ENCODE measurements at regions not wholly inside any gene's neighbourhood (a gene's known extent, or its start where the extent isn't known, plus 50 kb on each side); places are given as distances from the start of the nearest gene placed in this dataset.

DNA sequence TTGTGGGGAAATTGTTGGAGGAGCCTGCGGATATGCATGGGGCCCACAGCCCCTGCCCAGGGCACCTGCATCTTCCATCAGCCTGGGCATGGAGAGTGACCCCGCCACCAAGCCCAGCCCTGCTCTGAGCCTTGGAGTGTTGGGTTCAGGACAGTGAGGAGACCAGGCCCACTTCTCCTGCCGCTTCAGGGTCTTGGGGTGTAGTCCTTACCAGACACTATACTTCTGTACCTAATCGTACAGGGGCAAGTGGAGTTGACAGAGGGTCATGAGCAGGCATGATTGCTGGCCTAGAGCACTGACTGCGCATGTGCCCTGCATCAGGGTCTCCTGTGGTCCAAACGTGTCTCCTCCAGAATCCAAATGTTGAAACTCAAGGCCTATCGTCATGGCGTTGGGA, 108.9 kb upstream of the ZNF236 start (continued):
- TF ChIP-seq, protein P1, sequence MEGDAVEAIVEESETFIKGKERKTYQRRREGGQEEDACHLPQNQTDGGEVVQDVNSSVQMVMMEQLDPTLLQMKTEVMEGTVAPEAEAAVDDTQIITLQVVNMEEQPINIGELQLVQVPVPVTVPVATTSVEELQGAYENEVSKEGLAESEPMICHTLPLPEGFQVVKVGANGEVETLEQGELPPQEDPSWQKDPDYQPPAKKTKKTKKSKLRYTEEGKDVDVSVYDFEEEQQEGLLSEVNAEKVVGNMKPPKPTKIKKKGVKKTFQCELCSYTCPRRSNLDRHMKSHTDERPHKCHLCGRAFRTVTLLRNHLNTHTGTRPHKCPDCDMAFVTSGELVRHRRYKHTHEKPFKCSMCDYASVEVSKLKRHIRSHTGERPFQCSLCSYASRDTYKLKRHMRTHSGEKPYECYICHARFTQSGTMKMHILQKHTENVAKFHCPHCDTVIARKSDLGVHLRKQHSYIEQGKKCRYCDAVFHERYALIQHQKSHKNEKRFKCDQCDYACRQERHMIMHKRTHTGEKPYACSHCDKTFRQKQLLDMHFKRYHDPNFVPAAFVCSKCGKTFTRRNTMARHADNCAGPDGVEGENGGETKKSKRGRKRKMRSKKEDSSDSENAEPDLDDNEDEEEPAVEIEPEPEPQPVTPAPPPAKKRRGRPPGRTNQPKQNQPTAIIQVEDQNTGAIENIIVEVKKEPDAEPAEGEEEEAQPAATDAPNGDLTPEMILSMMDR (IDR thresholded peaks at IDR 0.05), result no peak
- TF ChIP-seq, protein P2, sequence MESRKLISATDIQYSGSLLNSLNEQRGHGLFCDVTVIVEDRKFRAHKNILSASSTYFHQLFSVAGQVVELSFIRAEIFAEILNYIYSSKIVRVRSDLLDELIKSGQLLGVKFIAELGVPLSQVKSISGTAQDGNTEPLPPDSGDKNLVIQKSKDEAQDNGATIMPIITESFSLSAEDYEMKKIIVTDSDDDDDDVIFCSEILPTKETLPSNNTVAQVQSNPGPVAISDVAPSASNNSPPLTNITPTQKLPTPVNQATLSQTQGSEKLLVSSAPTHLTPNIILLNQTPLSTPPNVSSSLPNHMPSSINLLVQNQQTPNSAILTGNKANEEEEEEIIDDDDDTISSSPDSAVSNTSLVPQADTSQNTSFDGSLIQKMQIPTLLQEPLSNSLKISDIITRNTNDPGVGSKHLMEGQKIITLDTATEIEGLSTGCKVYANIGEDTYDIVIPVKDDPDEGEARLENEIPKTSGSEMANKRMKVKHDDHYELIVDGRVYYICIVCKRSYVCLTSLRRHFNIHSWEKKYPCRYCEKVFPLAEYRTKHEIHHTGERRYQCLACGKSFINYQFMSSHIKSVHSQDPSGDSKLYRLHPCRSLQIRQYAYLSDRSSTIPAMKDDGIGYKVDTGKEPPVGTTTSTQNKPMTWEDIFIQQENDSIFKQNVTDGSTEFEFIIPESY (IDR thresholded peaks at IDR 0.05; ENCODE audit: borderline replicate concordance, low read depth), result no peak
- TF ChIP-seq, protein P3, sequence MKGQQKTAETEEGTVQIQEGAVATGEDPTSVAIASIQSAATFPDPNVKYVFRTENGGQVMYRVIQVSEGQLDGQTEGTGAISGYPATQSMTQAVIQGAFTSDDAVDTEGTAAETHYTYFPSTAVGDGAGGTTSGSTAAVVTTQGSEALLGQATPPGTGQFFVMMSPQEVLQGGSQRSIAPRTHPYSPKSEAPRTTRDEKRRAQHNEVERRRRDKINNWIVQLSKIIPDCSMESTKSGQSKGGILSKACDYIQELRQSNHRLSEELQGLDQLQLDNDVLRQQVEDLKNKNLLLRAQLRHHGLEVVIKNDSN (IDR thresholded peaks at IDR 0.05; ENCODE audit: borderline replicate concordance, low read depth), result no peak
- no peak for TF ChIP-seq NRF1 (IDR thresholded peaks at IDR 0.05; ENCODE audit: low read depth, low read length)

DNA sequence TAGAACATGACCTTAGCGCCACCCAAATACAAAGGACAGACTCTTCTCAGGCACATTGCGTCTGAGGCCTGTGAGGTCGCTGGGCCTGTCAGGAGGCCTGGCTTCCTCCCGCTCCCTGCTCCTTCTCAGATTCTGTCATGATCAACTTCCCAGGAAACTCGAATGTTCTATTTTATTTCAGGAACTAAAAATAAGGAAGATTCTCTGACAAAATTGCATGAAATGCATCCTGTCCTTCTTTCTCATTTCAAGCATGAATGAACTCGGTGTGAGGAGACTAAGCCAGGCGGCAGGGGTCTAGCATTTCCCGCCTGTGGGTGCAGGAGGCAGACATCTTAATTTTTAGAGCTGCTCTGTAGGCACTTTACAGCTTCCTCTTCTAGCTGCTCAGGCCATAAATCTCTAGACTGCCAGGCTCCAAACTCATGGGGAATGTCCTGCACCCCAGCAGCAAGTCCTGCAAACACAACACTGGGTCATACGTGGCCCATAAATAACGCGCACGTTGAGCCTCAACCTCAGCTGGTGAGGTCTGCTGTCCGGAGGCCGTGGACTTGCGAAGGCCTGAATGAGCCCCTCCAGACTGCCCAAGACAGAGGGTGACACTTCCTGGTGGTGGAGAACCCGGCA, 109.7 kb upstream of the ZNF236 start:
- WGBS (ENCODE audit: low lambda C conversion rate), result 63% methylated on average over 14 of the region's 16 CpGs
- POLR2A ChIA-PET, result no interaction called here
- DNase-seq, result no peak
- Histone ChIP-seq H3F3A (replicated peaks; ENCODE audit: insufficient read depth) (no peaks in the 10 kb centered on the region), H3K9me2 (no peaks in the 10 kb centered on the region), H3K36me3 (replicated peaks in 1 of 2; ENCODE audit: control insufficient read depth in 1 of 2, insufficient read depth in 2 of 2, low read length in 1 of 2) (no peaks in the 10 kb centered on the region), H3K27me3 (ENCODE audit: insufficient read depth) (no peaks in the 10 kb centered on the region), H3K4me3 (ENCODE audit: low read depth in 2 of 2, low read length in 1 of 2) (no peak overlapping the region), H2AFZ (ENCODE audit: low read depth) (no peak overlapping the region), H3K4me1 (ENCODE audit: control insufficient read depth in 1 of 2, insufficient read depth in 2 of 2, low read depth in 1 of 2, low read length in 1 of 2) (no peaks in the 10 kb centered on the region; a peak in 1 of 4 replicates), H3K9ac (no peak overlapping the region), H3K27ac (ENCODE audit: low read depth in 2 of 2, low read length in 1 of 2) (no peak overlapping the region), H3K79me2 (ENCODE audit: insufficient read depth) (no peaks in the 10 kb centered on the region), H4K20me1 (ENCODE audit: insufficient read depth) (no peaks in the 10 kb centered on the region), H3K4me2 (no peak overlapping the region), H3K9me3 (no peaks in the 10 kb centered on the region)
- TF ChIP-seq SMC3 (IDR thresholded peaks at IDR 0.05; ENCODE audit: low read depth, low read length) (no peak), FOSL2 (IDR thresholded peaks at IDR 0.05; ENCODE audit: borderline replicate concordance, low read depth) (no peak), EP300 (IDR thresholded peaks at IDR 0.05; ENCODE audit: borderline replicate concordance in 1 of 2, low read depth in 1 of 2, low read length in 1 of 2) (no peak), FOXJ3 (CRISPR knock-in tag; IDR thresholded peaks at IDR 0.05) (no peak)
- TF ChIP-seq, protein P4, sequence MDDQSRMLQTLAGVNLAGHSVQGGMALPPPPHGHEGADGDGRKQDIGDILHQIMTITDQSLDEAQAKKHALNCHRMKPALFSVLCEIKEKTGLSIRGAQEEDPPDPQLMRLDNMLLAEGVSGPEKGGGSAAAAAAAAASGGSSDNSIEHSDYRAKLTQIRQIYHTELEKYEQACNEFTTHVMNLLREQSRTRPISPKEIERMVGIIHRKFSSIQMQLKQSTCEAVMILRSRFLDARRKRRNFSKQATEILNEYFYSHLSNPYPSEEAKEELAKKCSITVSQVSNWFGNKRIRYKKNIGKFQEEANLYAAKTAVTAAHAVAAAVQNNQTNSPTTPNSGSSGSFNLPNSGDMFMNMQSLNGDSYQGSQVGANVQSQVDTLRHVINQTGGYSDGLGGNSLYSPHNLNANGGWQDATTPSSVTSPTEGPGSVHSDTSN (IDR thresholded peaks at IDR 0.05), result no peak
- TF ChIP-seq, protein P5, sequence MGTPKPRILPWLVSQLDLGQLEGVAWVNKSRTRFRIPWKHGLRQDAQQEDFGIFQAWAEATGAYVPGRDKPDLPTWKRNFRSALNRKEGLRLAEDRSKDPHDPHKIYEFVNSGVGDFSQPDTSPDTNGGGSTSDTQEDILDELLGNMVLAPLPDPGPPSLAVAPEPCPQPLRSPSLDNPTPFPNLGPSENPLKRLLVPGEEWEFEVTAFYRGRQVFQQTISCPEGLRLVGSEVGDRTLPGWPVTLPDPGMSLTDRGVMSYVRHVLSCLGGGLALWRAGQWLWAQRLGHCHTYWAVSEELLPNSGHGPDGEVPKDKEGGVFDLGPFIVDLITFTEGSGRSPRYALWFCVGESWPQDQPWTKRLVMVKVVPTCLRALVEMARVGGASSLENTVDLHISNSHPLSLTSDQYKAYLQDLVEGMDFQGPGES (IDR thresholded peaks at IDR 0.05; ENCODE audit: low read depth, low read length), result no peak
- TF ChIP-seq, protein P1 (IDR thresholded peaks at IDR 0.05), result no peak
- CTCF ChIA-PET, result interaction anchor here (1.6 kb wide), 1 partner anchor 314 kb away, joined by 5 read pairs; no protein-coding TSS in a partner anchor

Data from SK-N-SH (cell line).